SK-N-SH (cell line): ENCODE measurements at regions not wholly inside any gene's neighbourhood (a gene's known extent, or its start where the extent isn't known, plus 50 kb on each side); places are given as distances from the start of the nearest gene placed in this dataset.

Experiments used
- CTCF ChIP-seq: fragments of 200-600 bp; sonication (generic); IDR thresholded peaks from 2 replicates; pipeline ENCODE4 v1.6.1; 2017; ENCODE audit warnings: antibody characterized with exemption, mild to moderate bottlenecking, moderate library complexity
- ELF1 ChIP-seq: IDR thresholded peaks from 2 replicates; pipeline ENCODE4 v1.4.0; 2012
- EP300 ChIP-seq, 2 experiments: IDR thresholded peaks; 2 replicates each; pipeline versions ENCODE4 v1.4.0 to v1.6.1; 2012; ENCODE audit warnings: borderline replicate concordance in 1 of 2, low read depth in 1 of 2, low read length in 1 of 2
- EZH2phosphoT487 ChIP-seq: fragments of 200-600 bp; sonication (generic); IDR thresholded peaks from 2 replicates; pipeline ENCODE4 v1.6.1; 2017; ENCODE audit warnings: low read depth, mixed run types, mild to moderate bottlenecking, antibody characterized with exemption, moderate library complexity, borderline replicate concordance
- FOXJ3 ChIP-seq: sonication (generic); formaldehyde crosslinking; IDR thresholded peaks from 2 replicates; pipeline ENCODE4 v1.5.1; 2020; ENCODE audit warnings: mild to moderate bottlenecking, missing genetic modification reagents
- GABPA ChIP-seq: IDR thresholded peaks from 2 replicates; pipeline ENCODE4 v1.4.0; 2012; ENCODE audit warnings: low read depth, mild to moderate bottlenecking
- GATA2 ChIP-seq: sonication (generic); formaldehyde crosslinking; IDR thresholded peaks from 2 replicates; pipeline ENCODE4 v1.5.0; 2020; ENCODE audit warnings: mild to moderate bottlenecking, missing genetic modification reagents
- JUND ChIP-seq: IDR thresholded peaks from 2 replicates; pipeline ENCODE4 v1.4.0; 2012
- REST ChIP-seq: IDR thresholded peaks from 2 replicates; pipeline ENCODE4 v1.6.1; 2012; ENCODE audit warnings: mild to moderate bottlenecking, low read depth, low read length, moderate library complexity
- RFX5 ChIP-seq: IDR thresholded peaks from 2 replicates; pipeline ENCODE4 v1.6.1; 2012; ENCODE audit warnings: mild to moderate bottlenecking, improper control_type of control experiment, low read length
- SIN3A ChIP-seq: IDR thresholded peaks from 2 replicates; pipeline ENCODE4 v1.6.1; 2012; ENCODE audit warnings: low read depth, mild to moderate bottlenecking, low read length, moderate library complexity, borderline replicate concordance
- USF2 ChIP-seq: fragments of 150-350 bp; IDR thresholded peaks from 2 replicates; pipeline ENCODE4 v1.6.1; 2017; ENCODE audit warnings: antibody characterized with exemption, low read length, low read depth, borderline replicate concordance
- TF ChIP-seq, protein P1 (sequence below): IDR thresholded peaks from 2 replicates; pipeline ENCODE4 v1.4.0; 2012; ENCODE audit warnings: low read depth, borderline replicate concordance

DNA sequence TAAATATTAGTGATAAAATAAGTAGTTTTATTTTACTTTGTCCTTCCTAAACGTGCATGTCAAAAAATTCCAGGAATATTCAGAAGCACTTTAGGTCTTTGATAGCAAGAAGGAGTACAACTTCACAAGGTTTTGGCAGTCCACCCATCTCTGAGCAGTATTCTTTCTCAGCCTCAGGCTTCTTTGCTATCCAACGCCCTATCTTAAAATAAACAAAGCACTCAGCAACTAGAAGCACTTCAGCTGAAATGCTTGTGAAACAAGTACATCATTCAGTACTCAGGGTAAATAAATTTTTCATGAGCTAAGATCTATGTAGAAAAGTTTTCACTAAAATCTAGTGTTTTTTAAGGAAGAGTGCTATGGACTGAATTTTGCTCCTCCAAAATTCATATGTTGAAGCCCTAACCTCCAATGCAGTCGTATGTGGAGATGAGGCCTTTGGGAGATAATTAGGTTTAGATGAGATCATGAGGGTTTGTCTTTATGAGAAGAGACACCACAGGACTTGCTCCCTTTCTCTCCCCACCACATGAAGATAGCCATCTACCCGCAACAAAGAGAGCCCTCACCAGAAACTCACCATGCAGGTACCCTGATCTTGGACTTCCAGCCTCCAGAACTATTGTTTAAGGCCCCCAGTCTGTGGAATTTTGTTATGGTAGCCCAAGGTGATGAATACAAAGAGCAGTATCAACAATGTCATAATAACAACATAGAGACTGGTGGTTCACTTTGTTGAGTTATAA is 539.1 kb downstream of the TFAP2A start:
- no peak for TF ChIP-seq EP300 (IDR thresholded peaks at IDR 0.05; ENCODE audit: borderline replicate concordance in 1 of 2, low read depth in 1 of 2, low read length in 1 of 2)
- TF ChIP-seq SIN3A = no peak
- no peak for TF ChIP-seq CTCF
- TF ChIP-seq FOXJ3 (CRISPR knock-in tag) = no peak
- no peak for TF ChIP-seq REST
- TF ChIP-seq RFX5 = no peak
- no peak for TF ChIP-seq GABPA
- TF ChIP-seq JUND = no peak
- no peak for TF ChIP-seq GATA2 (CRISPR knock-in tag)
- TF ChIP-seq, protein P1, sequence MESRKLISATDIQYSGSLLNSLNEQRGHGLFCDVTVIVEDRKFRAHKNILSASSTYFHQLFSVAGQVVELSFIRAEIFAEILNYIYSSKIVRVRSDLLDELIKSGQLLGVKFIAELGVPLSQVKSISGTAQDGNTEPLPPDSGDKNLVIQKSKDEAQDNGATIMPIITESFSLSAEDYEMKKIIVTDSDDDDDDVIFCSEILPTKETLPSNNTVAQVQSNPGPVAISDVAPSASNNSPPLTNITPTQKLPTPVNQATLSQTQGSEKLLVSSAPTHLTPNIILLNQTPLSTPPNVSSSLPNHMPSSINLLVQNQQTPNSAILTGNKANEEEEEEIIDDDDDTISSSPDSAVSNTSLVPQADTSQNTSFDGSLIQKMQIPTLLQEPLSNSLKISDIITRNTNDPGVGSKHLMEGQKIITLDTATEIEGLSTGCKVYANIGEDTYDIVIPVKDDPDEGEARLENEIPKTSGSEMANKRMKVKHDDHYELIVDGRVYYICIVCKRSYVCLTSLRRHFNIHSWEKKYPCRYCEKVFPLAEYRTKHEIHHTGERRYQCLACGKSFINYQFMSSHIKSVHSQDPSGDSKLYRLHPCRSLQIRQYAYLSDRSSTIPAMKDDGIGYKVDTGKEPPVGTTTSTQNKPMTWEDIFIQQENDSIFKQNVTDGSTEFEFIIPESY = no peak
- TF ChIP-seq ELF1 = no peak
- no peak for TF ChIP-seq USF2
- no peak for TF ChIP-seq EZH2phosphoT487
